HUES6 (cell line): ENCODE measurements at regions not wholly inside any gene's neighbourhood (a gene's known extent, or its start where the extent isn't known, plus 50 kb on each side); places are given as distances from the start of the nearest gene placed in this dataset.

ENCODE experiments used
- H3K27ac ChIP-seq: 2 replicates; pipeline ENCODE4 v1.7.0; 2013; ENCODE audit warnings: low read depth, mild to moderate bottlenecking, low read length, inconsistent platforms
- H3K27me3 ChIP-seq: 2 replicates; pipeline ENCODE4 v1.6.1; 2013; ENCODE audit warnings: low read length; ENCODE audit not compliant: control insufficient read depth, insufficient read depth
- H3K36me3 ChIP-seq: 2 replicates; pipeline ENCODE4 v1.6.1; 2013; ENCODE audit warnings: low read length; ENCODE audit not compliant: control insufficient read depth, insufficient read depth
- H3K4me1 ChIP-seq: 2 replicates; pipeline ENCODE4 v1.6.1; 2013; ENCODE audit warnings: low read length; ENCODE audit not compliant: control insufficient read depth, insufficient read depth
- H3K4me3 ChIP-seq: 2 replicates; pipeline ENCODE4 v1.5.1; 2013; ENCODE audit warnings: low read depth, low read length
- H3K9ac ChIP-seq: one replicate; pipeline ENCODE4 v1.6.1; 2013; ENCODE audit warnings: mild to moderate bottlenecking, low read length
- H3K9me3 ChIP-seq: 2 replicates; pipeline ENCODE4 v1.6.1; 2013; ENCODE audit warnings: low read depth, low read length; ENCODE audit not compliant: control insufficient read depth, insufficient read depth

DNA sequence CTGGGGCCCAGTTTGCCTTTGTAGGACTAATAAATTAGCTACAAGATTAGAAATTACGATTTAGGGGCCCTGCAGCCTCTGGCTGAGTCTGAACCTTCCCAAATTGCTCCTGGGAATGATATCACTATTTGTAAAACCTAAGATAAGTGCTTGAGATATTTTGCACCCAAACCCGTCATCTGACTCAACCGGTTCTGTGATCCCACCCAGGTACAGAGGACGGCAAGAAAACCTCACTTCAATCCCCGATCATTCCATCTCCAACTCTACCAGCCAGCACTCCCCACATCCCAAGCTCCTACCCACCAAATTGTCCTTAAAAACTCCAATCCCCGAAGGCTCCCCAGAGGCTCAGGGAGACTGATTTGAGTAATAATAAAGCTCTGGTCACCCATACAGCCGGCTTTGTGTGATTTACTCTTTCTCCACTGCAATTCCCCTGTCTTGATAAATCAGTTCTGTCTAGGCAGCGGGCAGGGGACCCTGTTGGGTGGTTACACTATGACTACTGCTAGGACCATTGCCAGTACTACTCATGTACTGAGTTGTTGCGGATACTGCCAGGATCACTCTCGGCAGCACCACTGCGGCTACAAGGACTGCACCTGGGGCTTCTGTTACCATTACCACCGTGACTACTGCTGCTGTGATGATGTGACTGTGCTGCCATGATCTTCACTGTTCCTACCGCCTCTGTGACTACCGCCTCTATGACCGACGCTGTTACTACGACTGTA lies 73.1 kb downstream of the IRF8 start:
- H3K4me3 ChIP-seq: no peak overlapping the region
- no peak overlapping the region for H3K27ac ChIP-seq
- no peaks in the 10 kb centered on the region for H3K4me1 ChIP-seq
- H3K36me3 ChIP-seq: no peaks in the 10 kb centered on the region
- H3K27me3 ChIP-seq: peaks cover 10% of the 10 kb centered on the region
- peaks cover 11% of the 10 kb centered on the region for H3K9me3 ChIP-seq
- H3K9ac ChIP-seq: no peak overlapping the region

DNA sequence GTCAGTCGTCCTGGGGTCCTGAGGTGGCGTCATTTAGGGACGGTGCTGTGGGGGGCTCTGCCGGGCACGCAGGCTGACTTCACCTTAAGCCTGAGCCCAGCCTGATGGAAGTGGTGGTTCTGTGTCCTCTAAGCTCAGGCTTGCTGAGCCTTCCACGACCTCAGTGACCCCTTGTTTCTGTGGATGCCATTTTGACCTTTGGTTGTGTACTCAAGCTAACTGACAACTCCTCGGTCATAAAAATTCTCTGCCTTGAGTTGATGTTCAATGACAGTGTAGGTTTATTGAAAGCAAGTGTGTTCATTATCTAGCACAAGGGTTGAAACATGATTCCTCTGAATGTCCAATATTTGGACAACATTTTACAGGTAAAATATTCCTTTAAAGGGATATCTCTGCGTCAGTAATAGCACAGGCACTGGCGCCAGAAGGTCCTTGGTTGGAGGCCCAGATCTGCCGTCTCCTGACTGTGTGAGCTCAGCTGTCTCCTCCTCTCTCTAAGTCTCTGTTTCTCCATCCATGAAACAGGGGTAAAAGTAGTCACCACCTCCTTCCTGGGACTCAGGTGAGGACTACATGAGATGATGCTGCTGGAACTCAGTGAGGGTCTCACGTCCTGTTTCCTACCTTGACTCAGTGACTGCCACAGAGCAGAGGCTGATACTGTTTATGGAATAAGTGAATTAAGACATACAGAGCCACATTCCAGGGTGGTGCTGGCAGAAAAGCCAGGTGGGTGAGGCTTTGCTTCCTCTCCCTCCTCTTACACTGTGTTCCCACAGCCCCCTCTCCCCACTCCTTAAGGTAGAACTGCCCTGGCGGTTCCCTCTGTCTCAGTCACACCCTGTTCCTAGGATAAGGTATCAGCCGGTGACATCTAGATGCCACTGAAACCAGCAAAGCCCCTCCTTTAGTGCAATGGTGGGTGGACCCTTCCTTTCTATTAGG lies 75.7 kb downstream of the IRF8 start:
- Histone ChIP-seq H3K36me3 (no peaks in the 10 kb centered on the region), H3K27ac (no peak overlapping the region), H3K4me1 (no peaks in the 10 kb centered on the region), H3K9me3 (peaks cover 11% of the 10 kb centered on the region), H3K4me3 (no peak overlapping the region), H3K9ac (no peak overlapping the region), H3K27me3 (no peaks in the 10 kb centered on the region)

DNA sequence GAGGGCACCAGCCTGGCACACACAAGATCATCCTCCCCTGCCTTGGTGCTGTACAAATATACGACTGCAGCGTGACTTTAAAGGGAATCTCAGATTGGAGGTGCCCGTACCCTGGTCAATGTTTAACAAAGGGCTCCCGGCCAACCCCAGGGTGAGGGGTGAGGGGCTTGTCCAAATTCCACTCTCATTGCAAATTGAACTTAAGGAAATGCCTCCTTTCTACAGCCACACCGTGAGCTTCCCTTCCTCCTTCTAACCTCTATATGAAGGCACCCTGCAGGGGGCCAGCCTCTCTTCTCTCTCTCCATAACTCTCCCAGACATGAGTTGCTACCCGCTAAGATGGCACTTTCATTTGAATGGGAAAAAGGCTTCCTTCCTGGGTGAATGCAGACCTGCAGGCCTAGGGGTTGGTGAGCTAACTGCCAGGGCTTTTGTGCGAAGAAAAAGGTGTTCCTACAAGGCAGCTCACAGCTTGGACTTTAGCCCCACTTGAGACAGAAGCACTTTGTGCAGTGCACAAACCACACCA lies 76.6 kb downstream of the IRF8 start:
- Histone ChIP-seq H3K9ac (no peak overlapping the region), H3K27ac (no peak overlapping the region), H3K27me3 (no peaks in the 10 kb centered on the region), H3K9me3 (peaks cover 11% of the 10 kb centered on the region), H3K36me3 (no peaks in the 10 kb centered on the region), H3K4me3 (no peak overlapping the region), H3K4me1 (no peaks in the 10 kb centered on the region)

DNA sequence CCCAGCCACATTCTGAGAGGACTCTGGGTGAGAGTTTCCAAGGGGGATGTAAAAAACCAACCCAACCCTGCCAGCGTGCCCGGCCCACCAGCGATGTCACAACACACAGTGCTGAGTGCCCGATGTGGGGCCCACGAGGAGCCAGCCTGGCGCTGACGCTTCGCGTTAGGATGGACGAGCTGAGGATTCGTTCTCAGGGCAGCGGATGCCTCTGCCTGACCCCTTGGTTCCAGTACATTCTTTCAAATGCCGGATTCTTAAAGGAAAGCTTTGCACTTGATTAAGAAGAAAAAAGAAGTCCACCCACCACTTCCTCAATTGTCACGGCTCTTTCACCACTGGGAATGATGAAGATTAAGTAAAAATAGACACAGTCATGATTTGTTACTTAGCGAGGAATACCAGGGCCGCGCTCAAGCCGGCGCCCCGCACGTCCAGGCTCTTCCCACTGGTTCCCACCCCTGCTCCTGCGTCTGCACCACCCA lies 79.4 kb downstream of the IRF8 start:
- Histone ChIP-seq H3K4me1 (no peaks in the 10 kb centered on the region), H3K9ac (no peak overlapping the region), H3K36me3 (no peaks in the 10 kb centered on the region), H3K27me3 (no peaks in the 10 kb centered on the region), H3K27ac (no peak overlapping the region), H3K9me3 (peaks cover 6% of the 10 kb centered on the region), H3K4me3 (no peak overlapping the region)

DNA sequence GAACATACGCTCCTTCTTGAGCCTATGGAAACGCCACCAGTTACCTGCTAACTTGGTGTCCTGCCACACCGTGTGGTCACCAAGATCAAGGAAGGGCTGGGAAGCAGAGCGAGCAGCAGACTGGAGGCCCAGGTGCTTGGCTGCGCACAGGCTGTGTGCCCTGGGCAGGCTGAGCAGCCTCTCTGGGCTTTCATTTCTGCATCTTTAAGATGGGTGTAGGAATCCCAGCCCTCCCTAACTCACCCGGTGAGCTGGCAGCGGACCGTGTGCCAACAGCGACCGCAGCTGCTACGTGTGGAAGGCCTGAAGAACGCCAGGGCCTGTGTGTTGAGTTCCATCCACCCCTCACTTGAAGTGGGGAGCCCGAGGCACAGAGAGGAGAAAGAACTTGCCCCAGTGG lies 80.0 kb downstream of the IRF8 start:
- Histone ChIP-seq H3K36me3 (no peaks in the 10 kb centered on the region), H3K9me3 (peaks cover 4% of the 10 kb centered on the region), H3K4me3 (no peak overlapping the region), H3K9ac (no peak overlapping the region), H3K4me1 (no peaks in the 10 kb centered on the region), H3K27me3 (no peaks in the 10 kb centered on the region), H3K27ac (no peak overlapping the region)

DNA sequence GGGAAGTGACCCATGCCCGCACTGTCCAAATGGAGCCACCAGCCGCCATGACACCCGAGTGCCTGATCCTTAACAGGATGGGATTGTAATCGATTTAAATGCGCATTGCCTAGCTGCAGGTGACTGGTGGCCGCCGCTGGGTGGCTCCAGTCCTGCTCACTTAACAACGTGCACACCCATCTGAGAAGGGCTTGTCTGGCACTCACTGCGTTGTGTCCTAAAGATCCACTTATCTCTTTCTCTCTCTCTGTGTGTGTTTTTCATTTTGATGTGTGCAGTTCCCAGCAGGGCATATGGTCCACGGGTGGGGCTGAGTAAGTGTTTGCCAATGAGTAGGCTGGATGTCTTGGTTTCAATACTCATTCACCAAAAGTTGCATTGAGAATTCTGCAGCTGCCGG lies 80.6 kb downstream of the IRF8 start:
- H3K4me3 ChIP-seq: no peak overlapping the region
- H3K27ac ChIP-seq: no peak overlapping the region
- H3K9ac ChIP-seq: no peak overlapping the region
- H3K4me1 ChIP-seq: no peaks in the 10 kb centered on the region
- H3K9me3 ChIP-seq: no peaks in the 10 kb centered on the region
- no peaks in the 10 kb centered on the region for H3K27me3 ChIP-seq
- no peaks in the 10 kb centered on the region for H3K36me3 ChIP-seq

GRCh38 chr16:85980686-85981085 lies 81.7 kb downstream of the IRF8 start:
- Histone ChIP-seq H3K27ac (no peak overlapping the region), H3K9ac (no peak overlapping the region), H3K9me3 (no peaks in the 10 kb centered on the region), H3K4me3 (no peak overlapping the region), H3K4me1 (no peaks in the 10 kb centered on the region), H3K27me3 (no peaks in the 10 kb centered on the region), H3K36me3 (no peaks in the 10 kb centered on the region)

DNA sequence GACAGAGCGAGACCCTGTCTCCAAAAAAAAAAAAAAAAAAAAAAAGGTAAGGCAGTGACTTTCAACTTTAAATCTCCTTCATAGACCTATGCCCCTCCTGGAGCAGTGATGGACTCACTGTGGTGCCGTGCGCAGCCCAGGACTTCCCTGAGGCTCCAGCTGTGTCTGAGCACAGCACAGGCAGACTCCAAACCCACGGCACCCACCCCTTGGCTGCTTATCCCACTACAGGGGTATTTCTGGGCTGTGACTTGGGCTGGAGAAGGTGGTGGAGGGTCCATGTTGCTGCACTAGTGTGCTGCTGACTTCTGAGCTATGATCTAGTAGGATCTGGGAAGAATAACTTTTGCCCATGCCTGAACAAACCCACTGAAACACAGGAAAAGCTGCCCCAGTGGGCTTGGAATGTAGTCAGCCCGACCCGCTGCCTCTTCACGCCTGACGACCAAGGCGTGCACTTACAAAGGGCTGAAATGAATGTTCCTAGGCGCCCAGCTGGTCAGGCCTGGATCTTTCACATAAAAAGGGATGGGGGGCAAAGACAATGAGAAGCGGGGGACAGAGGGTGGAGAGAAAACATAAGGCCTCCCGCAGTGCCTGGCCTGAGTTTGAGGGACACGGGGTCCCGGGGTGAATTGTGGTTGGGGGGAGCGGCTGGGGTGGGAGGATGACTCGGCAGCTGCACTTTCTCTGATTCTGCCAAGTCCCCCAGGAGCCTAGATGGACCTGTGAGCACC lies 83.0 kb downstream of the IRF8 start:
- H3K4me3 ChIP-seq: no peak overlapping the region
- no peaks in the 10 kb centered on the region for H3K4me1 ChIP-seq
- H3K9me3 ChIP-seq: no peaks in the 10 kb centered on the region
- no peaks in the 10 kb centered on the region for H3K36me3 ChIP-seq
- H3K27me3 ChIP-seq: no peaks in the 10 kb centered on the region
- H3K27ac ChIP-seq: no peak overlapping the region
- no peak overlapping the region for H3K9ac ChIP-seq

DNA sequence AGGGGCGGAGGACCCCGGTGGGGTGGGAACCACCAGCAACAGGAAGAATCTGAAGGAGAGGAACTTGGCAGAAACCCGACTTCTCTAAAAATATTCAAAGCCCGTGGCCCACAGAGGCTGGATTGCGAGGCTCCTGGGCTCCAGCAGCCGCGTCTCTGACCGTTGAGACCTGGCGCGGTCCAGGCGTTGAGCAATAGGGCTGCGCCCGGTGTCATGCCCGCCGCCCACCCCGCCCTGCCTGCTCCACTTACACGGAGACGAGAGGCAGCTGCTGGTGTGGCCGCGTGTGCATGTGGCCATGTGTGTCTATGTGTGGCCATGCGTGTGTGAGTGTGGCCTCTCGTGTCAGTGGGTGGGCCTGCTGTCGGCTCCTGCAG lies 83.6 kb downstream of the IRF8 start:
- H3K27me3 ChIP-seq: no peaks in the 10 kb centered on the region
- H3K36me3 ChIP-seq: no peaks in the 10 kb centered on the region
- H3K4me3 ChIP-seq: no peak overlapping the region
- H3K4me1 ChIP-seq: no peaks in the 10 kb centered on the region
- H3K9me3 ChIP-seq: no peaks in the 10 kb centered on the region
- H3K9ac ChIP-seq: no peak overlapping the region
- no peak overlapping the region for H3K27ac ChIP-seq

DNA sequence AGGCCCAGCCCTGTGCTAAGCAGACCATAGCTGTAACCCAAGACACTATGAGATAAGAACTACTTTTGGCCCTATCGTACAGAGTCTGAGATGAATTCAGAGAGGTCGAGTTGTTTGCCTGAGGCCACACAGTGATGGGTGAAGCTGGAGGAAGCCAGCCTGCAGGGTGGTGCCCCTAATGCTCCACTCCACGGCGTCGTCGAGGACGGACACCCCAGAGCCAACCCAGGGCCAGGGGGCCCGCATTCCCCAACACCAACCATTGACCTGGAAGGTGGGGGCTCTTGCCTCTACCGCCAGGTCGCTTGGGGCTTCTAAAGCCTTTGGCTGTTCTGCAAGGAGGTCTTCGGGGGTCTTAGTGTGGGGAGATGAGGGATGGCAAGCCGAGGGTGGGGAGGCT lies 84.1 kb downstream of the IRF8 start:
- H3K4me1 ChIP-seq: no peaks in the 10 kb centered on the region
- no peak overlapping the region for H3K27ac ChIP-seq
- 0 out of 2 replicates have a peak, but pooled peaks cover 4% of the 10 kb centered on the region for H3K27me3 ChIP-seq
- H3K4me3 ChIP-seq: no peak overlapping the region
- H3K9ac ChIP-seq: no peak overlapping the region
- no peaks in the 10 kb centered on the region for H3K9me3 ChIP-seq
- H3K36me3 ChIP-seq: no peaks in the 10 kb centered on the region
